Astrocyte of the hippocampus (primary cell): ENCODE measurements at regions not wholly inside any gene's neighbourhood (a gene's known extent, or its start where the extent isn't known, plus 50 kb on each side); places are given as distances from the start of the nearest gene placed in this dataset.
A peak's percentile ranks its signal among the peaks of the same experiment; 100 is the strongest.

ENCODE experiments used
- DNase-seq: peaks from one replicate; pipeline ENCODE4 v3.0.0; 2011; ENCODE audit warnings: low read depth, low spot score

DNA sequence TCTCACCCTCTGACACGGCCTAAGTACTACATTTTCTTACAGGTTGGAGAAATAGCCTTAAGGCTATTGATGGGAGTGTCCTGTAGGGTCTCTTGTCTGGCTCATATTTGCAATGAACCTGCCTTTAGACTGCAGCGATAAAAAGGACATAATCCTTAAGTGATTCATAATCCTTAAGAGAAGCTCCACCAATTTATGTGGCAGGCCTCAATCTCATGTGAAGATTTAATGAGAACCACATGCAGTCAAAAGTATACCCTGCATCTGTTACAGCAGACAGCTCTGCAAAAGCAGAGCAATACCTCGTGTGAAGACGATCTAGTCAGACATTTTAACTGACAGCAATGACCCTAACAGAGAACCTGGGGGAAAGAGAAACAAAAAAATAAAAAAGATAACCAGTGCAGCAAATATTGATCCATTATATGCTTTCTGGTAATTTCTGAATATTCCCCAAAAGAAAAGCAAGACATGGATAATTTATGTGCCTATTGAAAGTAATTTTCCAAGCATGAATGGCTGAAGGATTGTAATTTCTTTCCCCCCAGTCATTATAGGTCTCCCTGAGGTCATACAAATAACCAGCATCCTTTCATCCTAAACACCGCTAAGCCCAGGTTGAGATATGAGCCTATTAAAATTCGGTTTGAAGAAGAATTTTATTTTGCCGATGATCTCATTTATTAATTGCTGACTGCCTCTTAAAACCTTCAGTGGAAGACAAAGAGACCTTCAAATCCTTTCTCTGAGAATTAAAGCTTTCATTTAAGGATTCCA, 321.8 kb upstream of the NBEA start:
- no peak for DNase-seq

DNA sequence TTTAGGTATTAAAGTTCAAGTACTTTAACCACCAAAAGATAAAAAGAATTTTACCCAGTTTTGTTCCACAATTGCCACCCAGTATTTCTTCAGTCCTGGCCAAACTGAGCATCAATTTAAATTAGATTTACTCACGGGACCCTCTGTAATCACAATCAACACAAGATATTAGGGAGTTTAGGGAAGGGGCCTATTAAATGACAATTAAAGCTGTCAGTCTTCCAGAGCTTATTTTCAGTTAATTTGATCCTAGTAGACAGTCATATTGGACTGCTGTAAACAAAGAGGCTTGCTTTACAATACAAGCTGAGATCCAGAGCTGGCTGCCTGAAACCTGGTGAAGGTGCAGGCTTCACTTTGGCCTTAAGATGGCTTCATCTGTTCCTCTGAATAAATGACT, 321.2 kb upstream of the NBEA start:
- no peak for DNase-seq

DNA sequence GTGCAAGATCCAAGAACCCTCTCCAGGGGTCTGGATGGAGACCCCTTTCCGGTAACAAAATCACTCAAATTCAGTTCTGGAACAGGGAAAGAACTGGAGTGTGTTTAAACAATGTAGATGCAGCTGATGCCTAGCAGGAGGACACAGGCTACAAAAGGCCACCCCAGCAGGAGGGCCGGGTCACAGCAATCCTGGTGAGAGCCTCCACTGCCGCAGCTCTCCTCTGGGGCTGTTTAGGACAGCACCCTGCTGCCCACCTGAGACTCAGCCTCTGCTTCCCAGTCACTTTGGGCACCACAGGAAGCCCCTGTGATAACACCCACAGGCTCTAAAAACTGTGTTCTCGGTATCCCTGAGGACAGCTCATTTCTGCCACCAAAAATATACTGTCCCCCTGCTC, 318.7 kb upstream of the NBEA start:
- DNase-seq, result no peak

DNA sequence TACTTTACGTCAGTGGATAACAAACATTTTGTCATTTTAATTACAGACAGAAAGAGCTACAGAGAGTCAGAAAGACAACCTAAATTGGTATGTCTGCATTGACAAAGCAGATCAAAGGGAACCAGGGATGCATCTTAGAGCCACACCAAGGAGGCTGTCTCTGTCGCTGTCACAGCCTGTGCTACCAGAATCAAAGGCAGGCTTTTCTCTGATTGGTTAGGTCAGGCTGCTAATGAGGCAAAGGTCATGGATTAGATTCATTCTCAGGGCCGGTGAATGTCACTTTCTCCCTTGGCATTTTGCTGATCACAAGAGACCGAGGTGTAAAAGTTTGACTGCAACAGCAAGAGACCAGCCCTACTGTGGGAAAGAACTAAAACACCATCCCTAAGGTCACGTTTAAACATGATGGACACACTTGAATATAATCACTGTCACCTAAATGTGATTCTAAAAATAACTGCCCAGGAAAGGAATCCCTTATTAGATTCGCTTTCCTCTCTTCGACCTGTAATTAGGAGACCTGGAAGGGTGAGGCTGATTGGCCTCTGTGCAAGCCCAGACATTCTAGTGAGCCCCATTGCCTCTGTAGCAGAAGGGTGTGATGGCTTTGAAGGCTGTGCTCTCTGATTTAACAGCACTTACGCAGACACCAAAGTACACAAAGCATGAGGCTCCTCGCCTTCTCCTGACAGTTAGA, 314.4 kb upstream of the NBEA start:
- no peak for DNase-seq

DNA sequence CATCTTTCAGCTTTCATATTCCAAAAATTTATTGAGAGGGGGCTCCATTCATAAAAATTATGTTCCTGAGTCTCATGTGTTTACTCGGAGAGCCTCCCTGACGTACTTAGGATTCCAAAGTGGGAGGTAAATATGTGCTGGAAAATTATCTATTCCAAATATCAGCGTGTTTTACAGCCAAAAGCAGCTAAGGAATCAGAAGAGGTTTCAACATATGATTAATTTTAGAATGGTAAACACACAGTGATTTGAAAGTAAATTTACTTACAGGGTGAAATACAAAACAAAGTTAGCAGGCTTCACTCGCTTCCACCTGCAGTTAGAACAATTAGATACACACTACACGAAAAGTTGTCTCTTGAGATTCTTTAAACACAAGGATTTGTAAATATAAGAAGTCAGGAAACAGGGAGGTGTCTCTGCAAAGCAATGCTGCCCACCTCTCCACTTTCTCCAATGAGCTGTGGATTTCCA, 313.8 kb upstream of the NBEA start:
- DNase-seq, result no peak

DNA sequence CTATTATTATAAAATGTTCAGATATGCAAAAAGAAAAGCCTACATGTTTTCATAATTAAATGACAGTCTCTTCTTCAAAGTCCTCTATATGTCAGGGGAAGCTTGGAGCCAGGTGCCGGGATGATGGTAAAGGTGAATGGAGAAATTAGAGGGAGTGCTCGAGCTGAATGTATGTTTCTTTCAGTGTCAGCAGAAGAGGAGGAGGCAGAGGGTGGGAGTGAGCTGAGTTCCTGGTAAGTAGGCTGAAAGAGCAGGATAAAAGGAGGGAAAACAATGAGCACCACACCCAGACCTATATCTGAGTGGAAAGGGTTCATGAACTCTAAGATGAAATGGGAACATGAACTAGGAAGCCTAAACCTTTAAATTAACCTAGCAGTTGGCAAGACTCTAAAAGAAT, 307.6 kb upstream of the NBEA start:
- no peak for DNase-seq

DNA sequence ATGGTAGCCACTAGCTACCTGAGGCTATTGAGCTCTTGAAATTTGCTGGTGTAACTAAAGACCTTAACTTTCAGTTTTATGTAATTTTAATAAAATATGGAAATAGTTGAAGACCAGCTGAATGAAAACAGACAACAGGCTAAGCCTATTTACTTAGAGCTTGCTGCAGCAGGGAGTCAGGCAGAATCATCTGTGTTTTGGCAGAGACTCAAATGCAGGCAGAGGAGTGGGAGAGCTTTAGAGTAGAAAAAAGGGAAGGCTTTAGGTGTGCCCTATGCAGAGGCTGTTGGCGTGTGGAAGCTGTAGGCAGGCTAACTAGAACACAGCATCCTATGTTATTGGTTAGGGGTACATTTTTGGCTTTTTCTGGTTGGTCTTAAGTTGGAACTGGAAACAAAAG, 304.9 kb upstream of the NBEA start:
- DNase-seq, result peak; percentile 2

DNA sequence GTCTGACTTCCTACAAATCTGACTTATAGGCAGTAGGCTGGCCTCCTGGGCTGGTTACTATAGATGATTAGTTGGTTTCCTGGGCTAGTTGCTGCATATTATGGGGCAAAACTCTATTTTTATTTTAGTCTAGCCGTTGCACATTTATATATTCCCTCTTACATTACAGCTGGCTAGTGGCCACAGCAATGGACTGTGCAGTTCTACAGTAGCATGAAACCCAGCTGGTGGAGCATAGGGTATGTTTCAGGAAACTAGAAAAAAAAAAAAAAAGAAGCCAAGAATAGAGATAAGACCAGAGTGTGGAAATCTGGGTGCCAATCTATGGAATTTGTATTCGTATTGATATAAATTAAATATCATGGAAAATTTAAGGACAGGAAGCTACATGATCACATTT, 304.4 kb upstream of the NBEA start:
- DNase-seq, result no peak

DNA sequence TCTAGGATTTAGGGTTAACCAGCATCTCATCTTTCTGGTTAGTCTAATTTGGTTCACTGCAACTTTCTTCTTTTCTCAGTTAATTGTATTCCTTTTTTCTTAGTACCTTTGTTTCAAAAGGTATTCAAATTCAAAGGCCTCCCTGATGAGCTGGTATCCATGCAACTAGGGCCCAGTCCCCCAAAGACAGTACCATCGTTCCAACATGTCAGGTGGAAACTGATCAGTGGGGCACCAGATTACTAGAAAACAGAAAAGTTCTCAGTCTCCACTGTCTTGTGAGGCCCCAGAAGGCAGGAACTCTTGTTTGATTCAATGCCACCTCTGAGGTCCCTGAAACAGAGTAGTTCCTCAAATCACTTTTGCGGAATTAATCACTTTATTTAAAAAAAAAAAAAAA, 303.2 kb upstream of the NBEA start:
- DNase-seq, result no peak

DNA sequence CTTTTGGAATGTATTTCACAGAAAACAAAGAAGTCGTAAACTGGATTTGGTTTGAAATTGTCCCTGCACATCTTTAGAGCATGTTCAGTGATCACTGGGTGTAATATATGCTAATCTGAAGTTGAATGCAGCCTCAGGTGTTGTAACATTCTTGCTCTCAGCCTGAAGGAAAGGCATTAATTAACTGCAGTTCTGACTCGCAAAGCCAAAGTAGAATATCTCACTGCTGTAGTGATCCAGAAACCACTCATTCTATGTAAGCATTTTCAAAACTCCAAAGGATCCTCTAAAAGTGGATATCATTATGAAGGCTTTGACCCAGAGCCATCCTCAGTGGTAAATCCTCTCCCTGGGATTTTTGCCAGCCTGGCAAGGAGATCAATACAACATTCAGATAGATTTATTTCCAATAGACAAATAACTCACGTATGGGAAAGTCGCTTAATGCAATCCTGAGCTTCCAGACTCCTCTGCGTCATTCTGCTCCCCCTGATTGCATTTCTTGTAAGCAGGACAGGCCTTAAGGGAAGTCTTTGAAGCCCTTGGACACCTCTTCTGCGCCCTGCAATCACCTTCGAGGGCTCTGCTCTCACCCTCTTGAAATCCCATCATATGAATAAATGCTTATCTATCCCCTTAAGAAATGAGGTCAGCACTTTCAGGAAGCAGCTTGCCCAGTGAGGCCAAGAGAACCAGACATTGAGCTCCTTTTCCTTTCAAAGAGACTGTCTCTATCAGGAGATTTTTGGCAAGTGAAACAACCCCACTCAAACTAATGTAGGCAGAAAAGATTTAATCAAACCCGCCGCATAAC, 301.7 kb upstream of the NBEA start:
- no peak for DNase-seq

DNA sequence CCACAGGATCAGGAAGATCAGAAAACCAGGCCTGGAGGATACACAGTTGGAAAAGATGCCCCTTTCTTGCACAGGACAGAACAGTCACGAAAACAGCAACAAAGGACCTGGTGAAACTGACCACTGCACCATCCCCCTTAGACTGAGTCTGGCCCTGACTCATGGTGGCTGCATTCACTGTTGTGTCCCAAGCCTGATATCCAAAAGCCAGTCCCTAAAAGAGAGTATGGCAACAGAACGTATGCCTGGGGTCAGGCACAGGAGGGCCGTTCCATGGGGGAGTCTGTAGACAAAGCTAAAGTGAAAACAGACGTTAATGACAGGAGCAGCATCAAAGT, 301.1 kb upstream of the NBEA start:
- DNase-seq, result no peak

DNA sequence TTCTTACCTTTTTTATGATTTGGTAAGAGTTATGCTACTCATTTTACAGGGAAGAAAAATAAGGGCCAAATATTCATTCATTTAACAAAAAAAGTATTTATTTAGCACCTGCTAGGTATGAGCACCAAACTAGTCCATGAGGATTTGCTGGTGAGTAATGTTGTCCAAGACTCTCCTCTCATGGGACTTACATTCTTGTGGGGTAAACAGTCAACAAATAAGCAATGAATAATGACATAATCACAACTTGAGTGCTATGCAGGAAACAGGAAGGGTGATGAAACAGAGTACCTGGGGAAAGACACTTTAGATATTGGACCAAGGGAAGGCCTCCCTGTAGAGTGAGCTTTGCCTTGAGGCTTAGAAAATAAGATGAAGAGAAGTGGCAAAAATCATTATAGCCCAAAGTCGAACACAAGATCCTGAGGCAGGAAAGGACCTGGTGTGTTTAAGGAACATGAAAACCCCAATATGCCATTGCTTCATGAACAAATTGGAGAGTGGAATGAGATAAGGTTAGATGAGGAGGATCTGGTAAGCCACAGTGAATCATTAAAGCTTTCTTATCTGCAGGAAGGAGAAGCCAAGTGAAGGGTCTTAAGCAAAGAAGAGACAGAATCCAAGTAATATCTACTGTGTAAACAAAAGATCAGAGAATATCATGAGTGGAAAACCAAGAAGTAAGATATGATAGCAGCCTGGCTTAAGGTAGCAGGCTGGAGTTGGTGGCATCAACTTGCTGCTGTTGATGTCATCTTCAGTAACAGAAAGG, 294.5 kb upstream of the NBEA start:
- DNase-seq, result no peak

DNA sequence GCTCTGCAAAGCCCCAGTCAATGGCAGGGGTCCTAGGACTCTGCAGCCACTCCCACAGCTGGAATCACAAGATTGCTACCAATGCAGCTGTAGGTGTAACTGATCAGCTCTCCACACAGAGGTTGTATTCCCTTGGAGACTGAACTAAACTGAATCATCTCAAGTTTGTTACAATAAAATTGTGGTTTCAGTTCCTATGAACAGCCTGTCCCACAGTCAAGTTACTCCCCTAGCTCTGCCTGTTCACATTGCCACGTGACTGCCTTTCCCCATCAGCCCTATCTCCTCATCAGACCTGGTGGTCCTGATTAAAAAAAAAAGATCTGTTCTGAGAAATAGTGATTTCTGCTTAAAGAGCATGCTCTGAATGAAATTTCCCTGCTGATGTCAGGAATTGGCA, 287.9 kb upstream of the NBEA start:
- DNase-seq, result peak; percentile 8

DNA sequence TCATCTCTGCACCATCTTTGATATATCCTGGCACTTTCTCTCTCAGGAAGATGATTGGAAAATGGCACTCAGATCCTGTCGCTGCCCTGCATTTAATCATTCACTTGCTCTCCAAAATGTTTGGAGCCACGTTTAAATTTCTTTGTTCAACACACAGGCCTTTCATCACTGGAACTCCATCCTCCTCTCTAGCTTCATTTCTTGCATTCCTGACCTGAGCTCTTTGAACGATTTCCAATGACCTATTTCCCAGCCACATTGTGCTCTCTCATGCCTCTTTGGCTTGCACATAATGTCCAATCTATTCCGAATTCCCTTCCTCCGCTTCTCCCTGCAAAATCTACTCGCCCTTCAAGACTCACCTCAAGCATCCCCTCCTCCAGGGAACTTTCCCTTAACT, 287.4 kb upstream of the NBEA start:
- DNase-seq, result peak; percentile 57

DNA sequence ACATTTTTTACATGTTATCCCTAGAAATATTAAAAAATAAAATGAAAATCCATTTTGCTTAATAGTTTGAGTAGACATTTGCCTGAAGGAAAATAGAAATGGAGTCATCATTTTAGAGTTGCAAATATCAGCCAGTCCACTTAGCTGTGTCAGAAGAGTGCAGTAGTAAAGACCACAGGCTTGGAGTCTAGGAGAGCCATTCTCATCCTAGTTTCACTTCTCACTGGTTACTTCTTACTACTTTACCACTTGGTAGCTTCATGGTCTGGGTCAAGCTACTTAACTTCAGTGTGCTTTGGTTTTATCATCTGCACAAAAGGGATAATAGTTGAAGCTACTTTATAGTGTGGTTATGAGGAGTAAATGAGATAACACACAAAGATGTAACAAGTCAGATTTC, 286.5 kb upstream of the NBEA start:
- no peak for DNase-seq

DNA sequence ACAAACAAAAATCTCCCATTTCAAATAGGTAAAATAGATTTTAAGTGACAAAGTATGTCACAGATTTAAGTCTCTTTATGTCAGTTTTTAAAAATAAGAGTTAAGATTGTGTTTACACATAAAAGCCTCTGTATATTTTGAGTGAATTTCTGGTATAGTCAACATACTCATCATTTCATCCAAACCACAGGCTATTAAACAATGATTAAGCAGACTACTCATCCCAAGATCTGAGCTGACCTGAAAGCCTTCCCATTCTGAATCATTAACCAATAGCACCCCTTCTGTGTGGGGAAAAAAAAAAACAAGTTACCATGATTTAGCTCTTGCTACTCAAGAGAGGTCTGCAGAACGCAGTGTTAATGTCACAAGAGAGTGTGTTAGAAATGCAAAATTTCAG, 284.4 kb upstream of the NBEA start:
- peak; percentile 28 for DNase-seq

DNA sequence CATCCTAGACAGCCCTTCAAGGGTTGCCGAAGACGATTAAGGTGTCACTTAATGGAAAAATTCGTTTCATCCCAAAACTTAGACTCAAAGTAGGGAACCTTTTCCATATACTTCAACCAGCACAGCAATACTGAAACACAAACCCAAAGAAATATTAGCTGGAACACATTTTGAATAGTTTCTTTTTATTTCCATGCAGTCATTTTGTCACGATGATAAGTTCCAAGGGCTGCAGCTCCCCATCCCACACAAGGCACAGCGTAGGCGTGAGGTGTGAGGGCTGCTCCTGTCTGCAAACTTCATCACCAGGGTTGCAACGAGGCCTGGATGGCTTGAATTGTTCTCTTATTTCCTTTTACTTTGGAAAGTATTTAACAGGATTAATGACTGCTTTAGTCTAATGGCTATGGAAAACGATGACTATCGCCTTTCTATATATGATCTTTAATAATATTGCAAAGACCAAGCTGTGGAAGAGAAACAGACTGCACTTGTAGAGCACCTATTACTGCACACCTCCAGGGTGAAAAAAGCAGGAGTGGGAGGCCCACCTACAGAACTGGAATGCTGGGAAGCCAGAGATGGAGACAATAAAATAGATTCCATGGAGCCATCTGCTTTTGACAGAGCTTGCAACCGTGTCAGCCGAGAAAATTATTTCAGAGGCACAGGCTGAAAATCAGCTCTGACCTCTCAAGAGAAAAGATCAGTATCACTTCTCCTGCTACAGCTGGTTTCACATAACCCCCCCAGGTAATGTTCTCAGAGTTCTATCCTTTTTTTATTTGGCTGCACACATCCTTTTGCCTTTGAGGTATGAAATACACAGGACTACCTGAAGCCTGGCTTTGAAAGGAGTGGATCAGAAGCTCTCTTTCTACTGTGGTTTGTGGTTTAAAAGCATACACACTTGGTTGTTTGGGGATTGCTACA, 274.5 kb upstream of the NBEA start:
- no peak for DNase-seq

DNA sequence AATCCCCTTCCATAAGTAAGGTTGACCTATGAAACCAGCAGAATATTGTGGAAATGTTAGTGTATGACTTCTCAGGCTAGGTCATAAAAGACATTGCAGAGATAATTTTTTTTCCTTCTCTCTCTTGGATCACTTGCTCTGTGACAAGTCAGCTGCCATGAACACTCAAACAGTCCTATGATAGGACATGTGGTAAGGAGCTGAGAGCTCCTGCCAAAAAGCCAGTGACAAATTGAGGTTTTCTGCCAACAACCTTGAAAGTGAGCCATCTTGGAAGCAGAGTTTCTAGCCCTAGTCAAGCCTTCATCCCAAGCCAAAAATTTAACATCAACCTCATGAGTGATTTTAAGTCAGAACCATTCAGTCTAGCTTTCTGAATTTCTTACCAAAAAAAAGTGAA, 270.9 kb upstream of the NBEA start:
- peak; percentile 6 for DNase-seq

DNA sequence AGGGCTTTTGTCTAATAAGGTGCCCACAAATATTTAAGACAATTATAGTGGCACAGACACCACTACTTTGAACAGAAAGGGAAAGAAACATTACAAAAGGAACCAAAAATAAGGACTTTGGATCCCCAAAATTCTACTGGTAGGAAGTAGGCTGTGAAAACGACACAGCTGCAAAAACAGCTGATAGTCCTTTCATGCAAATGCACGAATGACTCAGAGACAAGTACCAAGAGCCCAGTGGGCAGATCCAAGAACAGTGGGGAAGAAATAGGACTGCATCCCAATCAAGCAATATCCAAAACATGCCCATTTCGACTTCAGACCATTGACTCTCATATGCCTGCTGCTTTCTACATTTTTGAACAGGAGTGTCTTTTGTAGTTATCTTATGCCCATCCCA, 269.4 kb upstream of the NBEA start:
- DNase-seq, result no peak

DNA sequence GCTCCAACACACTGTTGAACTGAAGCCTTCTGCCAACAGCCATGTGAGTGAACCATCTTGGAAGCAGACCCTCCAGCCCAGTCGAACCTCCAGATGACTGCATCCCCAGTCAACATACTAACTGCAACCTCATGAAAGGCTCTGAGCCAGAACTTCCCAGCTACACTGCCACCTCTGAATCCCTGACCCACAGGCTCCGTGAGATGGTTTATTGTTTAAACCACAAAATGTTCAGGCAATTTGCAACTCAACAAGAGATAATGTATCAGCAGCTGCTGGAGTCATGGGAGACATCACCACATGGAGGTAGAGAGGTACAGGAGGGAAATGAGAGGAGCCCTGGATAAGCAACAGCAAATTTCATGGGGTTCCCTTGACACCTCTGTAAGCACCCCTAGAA, 266.4 kb upstream of the NBEA start:
- no peak for DNase-seq

DNA sequence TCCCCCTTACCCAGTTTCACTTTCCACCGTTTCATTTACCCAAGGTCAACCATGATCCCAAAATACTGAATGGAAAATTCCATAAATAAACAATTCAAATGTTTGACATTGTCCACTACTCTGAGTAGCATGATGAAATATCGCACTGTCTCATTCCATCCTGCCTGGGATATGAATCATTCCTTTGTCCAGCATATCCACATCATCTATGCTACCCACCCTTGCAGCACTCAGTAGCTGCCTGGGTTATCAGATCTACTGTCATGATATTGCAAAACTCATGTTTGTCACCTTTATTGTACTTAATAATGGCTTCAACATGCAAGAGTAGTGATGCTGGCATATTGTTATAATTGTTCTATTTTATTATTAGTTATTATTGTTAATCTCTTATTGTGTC, 263.9 kb upstream of the NBEA start:
- DNase-seq, result no peak
